ENCODE measurements at regions not wholly inside any gene's neighbourhood (a gene's known extent, or its start where the extent isn't known, plus 50 kb on each side); places are given as distances from the start of the nearest gene placed in this dataset.

DNA sequence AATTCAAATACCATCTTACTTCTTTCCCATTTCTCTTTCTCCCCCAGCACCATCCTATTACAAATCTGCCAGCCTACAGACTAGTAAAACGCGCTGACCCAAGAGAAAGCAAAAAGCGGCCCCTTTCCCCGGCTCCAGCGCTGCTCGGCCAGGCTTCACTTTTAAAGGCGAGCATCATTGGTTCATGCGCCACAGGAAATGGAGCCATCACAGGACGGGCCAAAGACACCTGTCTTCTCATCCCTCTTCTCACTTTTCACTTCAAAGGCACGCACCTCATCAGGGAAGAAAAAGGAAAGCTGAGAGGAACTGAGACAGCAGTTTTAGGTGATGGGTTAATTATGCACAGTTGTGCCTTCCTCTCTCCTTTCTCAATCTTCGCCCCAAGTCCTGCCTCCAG is 664.2 kb upstream of the USP24 start:
- Histone ChIP-seq H3K27ac (ENCODE audit: low read length) (no peak overlapping the region), H3K4me1 (ENCODE audit: control insufficient read depth, insufficient read depth, low read length) (no peaks in the 10 kb centered on the region), H3K9me3 (ENCODE audit: control insufficient read depth, insufficient read depth, low read length) (no peaks in the 10 kb centered on the region), H3K27me3 (ENCODE audit: control insufficient read depth, insufficient read depth, low read length) (no peaks in the 10 kb centered on the region), H3K4me3 (ENCODE audit: low read length) (no peak overlapping the region), H3K36me3 (ENCODE audit: control insufficient read depth, insufficient read depth, low read length) (no peaks in the 10 kb centered on the region)
- intact Hi-C loops (cut with micrococcal nuclease), result no loop called here
- Mint-ChIP-seq H3K27me3 (ENCODE audit: low read depth in 2 of 2) (peaks cover 0 to 2% of the 10 kb centered on the region in 2 donors), H3K27ac (no peak overlapping the region), H3K4me3 (no peak overlapping the region), H3K9me3 (no peaks in the 10 kb centered on the region), H3K36me3 (no peaks in the 10 kb centered on the region), H3K4me1 (peaks cover 0 to 5% of the 10 kb centered on the region in 2 donors)
- WGBS (ENCODE audit: insufficient coverage), result 88% methylated on average over 10 of the region's 11 CpGs
- no peak for DNase-seq
- no peak for ATAC-seq
- TF ChIP-seq, protein P1, sequence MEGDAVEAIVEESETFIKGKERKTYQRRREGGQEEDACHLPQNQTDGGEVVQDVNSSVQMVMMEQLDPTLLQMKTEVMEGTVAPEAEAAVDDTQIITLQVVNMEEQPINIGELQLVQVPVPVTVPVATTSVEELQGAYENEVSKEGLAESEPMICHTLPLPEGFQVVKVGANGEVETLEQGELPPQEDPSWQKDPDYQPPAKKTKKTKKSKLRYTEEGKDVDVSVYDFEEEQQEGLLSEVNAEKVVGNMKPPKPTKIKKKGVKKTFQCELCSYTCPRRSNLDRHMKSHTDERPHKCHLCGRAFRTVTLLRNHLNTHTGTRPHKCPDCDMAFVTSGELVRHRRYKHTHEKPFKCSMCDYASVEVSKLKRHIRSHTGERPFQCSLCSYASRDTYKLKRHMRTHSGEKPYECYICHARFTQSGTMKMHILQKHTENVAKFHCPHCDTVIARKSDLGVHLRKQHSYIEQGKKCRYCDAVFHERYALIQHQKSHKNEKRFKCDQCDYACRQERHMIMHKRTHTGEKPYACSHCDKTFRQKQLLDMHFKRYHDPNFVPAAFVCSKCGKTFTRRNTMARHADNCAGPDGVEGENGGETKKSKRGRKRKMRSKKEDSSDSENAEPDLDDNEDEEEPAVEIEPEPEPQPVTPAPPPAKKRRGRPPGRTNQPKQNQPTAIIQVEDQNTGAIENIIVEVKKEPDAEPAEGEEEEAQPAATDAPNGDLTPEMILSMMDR (IDR thresholded peaks at IDR 0.05), result no peak

DNA sequence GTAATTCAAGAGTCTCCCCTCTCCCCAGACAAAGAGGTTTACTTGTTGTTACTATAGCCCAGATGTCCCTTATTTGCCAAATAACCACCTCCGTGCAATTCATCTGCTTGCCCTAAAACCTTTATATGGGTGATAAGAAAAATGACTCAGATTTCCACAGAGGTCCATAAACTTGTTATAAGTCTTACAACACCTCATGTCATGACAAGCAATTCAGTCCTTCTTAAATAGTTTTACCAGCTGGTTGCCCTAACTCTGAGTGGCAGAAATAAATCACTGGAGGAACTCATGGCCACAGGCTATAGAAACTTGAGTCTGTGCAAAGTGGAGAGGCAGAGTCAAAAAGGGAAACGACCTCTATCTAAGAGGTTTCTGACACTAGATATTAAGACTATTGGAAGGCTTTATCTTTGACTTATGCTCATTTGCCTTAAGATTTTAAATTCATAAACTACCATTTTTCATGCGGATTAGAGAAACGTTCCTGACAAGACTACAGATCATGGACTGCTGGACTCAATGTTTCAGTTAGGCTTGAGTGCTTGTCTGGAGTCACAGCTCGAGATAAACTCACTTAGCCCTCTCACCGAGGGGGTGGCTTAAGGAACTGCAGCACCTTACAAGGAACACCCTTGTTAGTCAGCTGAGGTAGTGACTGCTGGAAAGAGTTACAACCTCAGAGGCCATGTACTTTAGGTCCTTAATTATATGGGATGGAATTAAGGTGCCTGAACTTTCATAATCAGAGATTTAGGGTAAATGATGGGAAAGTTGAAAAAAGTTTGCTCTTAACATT is 662.5 kb upstream of the USP24 start:
- Histone ChIP-seq H3K9me3 (ENCODE audit: control insufficient read depth, insufficient read depth, low read length) (no peaks in the 10 kb centered on the region), H3K27ac (ENCODE audit: low read length) (no peak overlapping the region), H3K36me3 (ENCODE audit: control insufficient read depth, insufficient read depth, low read length) (no peaks in the 10 kb centered on the region), H3K4me1 (ENCODE audit: control insufficient read depth, insufficient read depth, low read length) (no peaks in the 10 kb centered on the region), H3K27me3 (ENCODE audit: control insufficient read depth, insufficient read depth, low read length) (no peaks in the 10 kb centered on the region), H3K4me3 (ENCODE audit: low read length) (no peak overlapping the region)
- no peak overlapping the region for H3K4me3 Mint-ChIP-seq
- peaks cover 0 to 2% of the 10 kb centered on the region in 2 donors for H3K4me1 Mint-ChIP-seq
- ATAC-seq (no peak), DNase-seq (no peak)
- TF ChIP-seq, protein P1 (IDR thresholded peaks at IDR 0.05), result no peak
- H3K27ac Mint-ChIP-seq, result no peak overlapping the region
- WGBS (ENCODE audit: insufficient coverage), result 78% methylated on average over 4 of the region's 6 CpGs
- peaks cover 0 to 2% of the 10 kb centered on the region in 2 donors for H3K27me3 Mint-ChIP-seq (ENCODE audit: low read depth in 2 of 2)
- intact Hi-C loops (cut with micrococcal nuclease), result no loop called here
- no peaks in the 10 kb centered on the region for H3K9me3 Mint-ChIP-seq
- no peaks in the 10 kb centered on the region for H3K36me3 Mint-ChIP-seq

DNA sequence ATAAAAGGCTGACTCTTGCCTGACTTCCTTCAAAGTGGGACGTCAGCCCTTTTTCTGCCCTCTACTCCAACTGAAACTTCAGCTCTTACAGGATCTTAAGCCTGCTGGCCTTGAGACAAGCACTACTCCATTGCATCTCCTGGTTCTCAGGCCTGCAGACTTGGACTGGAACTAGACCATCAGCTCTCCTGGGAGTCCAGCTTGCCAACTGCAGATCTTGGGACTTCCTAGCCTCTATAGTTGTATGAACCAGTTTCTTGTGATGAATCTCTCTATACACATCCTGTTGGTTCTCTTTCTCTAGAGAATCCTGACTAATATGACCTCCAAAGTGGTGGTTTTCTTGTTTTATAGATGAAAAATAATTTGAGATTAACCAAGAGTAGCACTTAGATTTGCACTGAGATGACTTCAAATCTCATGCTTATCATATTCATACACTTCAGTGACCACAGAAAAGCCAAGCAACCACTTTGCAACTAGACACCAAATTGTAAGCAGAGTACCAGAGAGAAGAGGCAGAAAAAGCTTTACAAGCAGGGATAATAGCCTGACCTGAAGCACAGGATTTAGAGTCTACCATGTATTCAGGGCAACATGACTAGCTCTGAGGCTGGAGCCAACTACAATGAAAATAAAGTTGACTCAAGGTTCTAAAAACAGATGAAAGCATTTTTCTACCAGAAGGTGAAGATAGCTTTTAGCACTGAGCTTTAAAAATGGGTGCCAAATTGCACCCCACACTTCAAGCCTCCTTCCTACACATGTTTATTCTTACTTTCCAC is 661.3 kb upstream of the USP24 start:
- Mint-ChIP-seq H3K27me3 (ENCODE audit: low read depth in 2 of 2) (peaks cover 0 to 2% of the 10 kb centered on the region in 2 donors), H3K4me3 (no peak overlapping the region), H3K4me1 (no peaks in the 10 kb centered on the region), H3K27ac (no peak overlapping the region), H3K36me3 (no peaks in the 10 kb centered on the region), H3K9me3 (no peaks in the 10 kb centered on the region)
- TF ChIP-seq, protein P1 (IDR thresholded peaks at IDR 0.05), result no peak
- Histone ChIP-seq H3K27ac (ENCODE audit: low read length) (no peak overlapping the region), H3K4me1 (ENCODE audit: control insufficient read depth, insufficient read depth, low read length) (no peaks in the 10 kb centered on the region), H3K4me3 (ENCODE audit: low read length) (no peak overlapping the region), H3K36me3 (ENCODE audit: control insufficient read depth, insufficient read depth, low read length) (no peaks in the 10 kb centered on the region), H3K9me3 (ENCODE audit: control insufficient read depth, insufficient read depth, low read length) (no peaks in the 10 kb centered on the region), H3K27me3 (ENCODE audit: control insufficient read depth, insufficient read depth, low read length) (no peaks in the 10 kb centered on the region)
- intact Hi-C loops (cut with micrococcal nuclease), result no loop called here
- ATAC-seq (no peak), DNase-seq (no peak)
- 84% methylated on average over 1 of the region's 1 CpG for WGBS (ENCODE audit: insufficient coverage)
